Caco-2 (cell line): ENCODE measurements at regions not wholly inside any gene's neighbourhood (a gene's known extent, or its start where the extent isn't known, plus 50 kb on each side); places are given as distances from the start of the nearest gene placed in this dataset.
"Not testable (repeated sequence)": the region's sequence is repeated elsewhere in the genome, so short reads cannot be mapped to it uniquely, and the experiment has no call there.

ENCODE experiments used
- BruUV-seq: library from RNA; stranded (reverse); fragments of 400-500 nt; replicated peaks from 2 replicates; lab custom pipeline; 2021; lab: Mats Ljungman, UMichigan
- CTCF ChIA-PET: fragments of 300-600 bp; sonication (Branson Sonifier 250); formaldehyde crosslinking; loops from one replicate; lab custom pipeline; 2022; ENCODE audit warnings: antibody characterized with exemption; lab: Charles Lee
- POLR2A ChIA-PET: fragments of 300-600 bp; sonication (Branson Sonifier 250); formaldehyde crosslinking; loops from one replicate; lab custom pipeline; 2022; ENCODE audit warnings: antibody characterized with exemption; lab: Charles Lee
- DNase-seq, 2 experiments: peaks; one replicate each; pipeline versions ENCODE4 v3.0.0 to v3.0.0-alpha.2; 2020 to 2022
- H3K27me3 ChIP-seq: replicated peaks from 2 replicates; pipeline ENCODE4 v1.6.0; 2011; ENCODE audit warnings: low read length; ENCODE audit not compliant: control insufficient read depth, insufficient read depth
- H3K36me3 ChIP-seq: 2 replicates; pipeline ENCODE4 v1.5.1; 2011; ENCODE audit warnings: low read length; ENCODE audit not compliant: control insufficient read depth, insufficient read depth
- H3K4me1 ChIP-seq: fragments of 250-450 bp; sonication (Bioruptor Pico); 2 replicates; pipeline ENCODE4 v1.5.1; 2020; ENCODE audit warnings: mild to moderate bottlenecking
- H3K4me3 ChIP-seq: 2 replicates; pipeline ENCODE4 v1.5.1; 2011; ENCODE audit warnings: low read depth, mild to moderate bottlenecking, control low read depth, low read length
- H3K9me3 ChIP-seq: fragments of 250-450 bp; sonication (Bioruptor Pico); 2 replicates; pipeline ENCODE4 v1.5.1; 2020; ENCODE audit warnings: mild to moderate bottlenecking, moderate library complexity
- H3K27ac Mint-ChIP-seq: one replicate; pipeline ENCODE4 v1.8.0; 2022; ENCODE audit warnings: mixed read lengths; ENCODE audit not compliant: unreplicated experiment
- H3K27me3 Mint-ChIP-seq: one replicate; pipeline ENCODE4 v1.8.0; 2022; ENCODE audit warnings: mixed read lengths; ENCODE audit not compliant: insufficient read depth, unreplicated experiment
- H3K36me3 Mint-ChIP-seq: one replicate; pipeline ENCODE4 v1.8.0; 2022; ENCODE audit warnings: mild to moderate bottlenecking, mixed read lengths; ENCODE audit not compliant: insufficient read depth, unreplicated experiment
- H3K4me1 Mint-ChIP-seq: one replicate; pipeline ENCODE4 v1.8.0; 2022; ENCODE audit warnings: low read depth, mixed read lengths; ENCODE audit not compliant: unreplicated experiment
- H3K4me3 Mint-ChIP-seq: one replicate; pipeline ENCODE4 v1.8.0; 2022; ENCODE audit warnings: mild to moderate bottlenecking, moderate library complexity, mixed read lengths; ENCODE audit not compliant: unreplicated experiment
- H3K9me3 Mint-ChIP-seq: one replicate; pipeline ENCODE4 v1.8.0; 2022; ENCODE audit warnings: mixed read lengths; ENCODE audit not compliant: unreplicated experiment
- intact Hi-C: fragments of 100-400 bp; cut with micrococcal nuclease; formaldehyde crosslinking; loops from one replicate; pipeline ENCODE4 v1.10.0; 2022; ENCODE audit not compliant: unreplicated experiment

DNA sequence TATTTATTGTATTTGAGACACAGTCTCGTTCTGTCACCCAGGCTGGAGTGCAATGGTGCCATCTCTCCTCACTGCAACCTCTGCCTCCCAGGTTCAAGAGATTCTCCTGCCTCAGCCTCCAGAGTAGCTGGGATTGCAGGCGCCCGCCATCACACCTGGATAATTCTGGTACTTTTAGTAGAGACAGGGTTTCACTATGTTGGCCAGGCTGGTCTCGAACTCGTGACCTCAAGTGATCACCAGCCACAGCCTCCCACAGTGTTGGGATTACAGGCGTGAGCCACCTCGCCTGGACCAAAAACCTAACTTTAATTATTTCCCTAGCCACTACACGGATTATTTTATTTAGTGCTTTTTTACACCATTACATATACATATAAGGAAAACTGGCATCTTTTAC lies 1674.0 kb downstream of the SPATA31A7 start:
- H3K4me1 Mint-ChIP-seq, intact Hi-C loops, H3K4me3 Mint-ChIP-seq, POLR2A ChIA-PET, H3K4me3 ChIP-seq, H3K27ac Mint-ChIP-seq, H3K36me3 ChIP-seq, H3K36me3 Mint-ChIP-seq, H3K9me3 ChIP-seq, H3K4me1 ChIP-seq, H3K9me3 Mint-ChIP-seq, H3K27me3 Mint-ChIP-seq, CTCF ChIA-PET, DNase-seq, BruUV-seq, H3K27me3 ChIP-seq: not testable (repeated sequence)

DNA sequence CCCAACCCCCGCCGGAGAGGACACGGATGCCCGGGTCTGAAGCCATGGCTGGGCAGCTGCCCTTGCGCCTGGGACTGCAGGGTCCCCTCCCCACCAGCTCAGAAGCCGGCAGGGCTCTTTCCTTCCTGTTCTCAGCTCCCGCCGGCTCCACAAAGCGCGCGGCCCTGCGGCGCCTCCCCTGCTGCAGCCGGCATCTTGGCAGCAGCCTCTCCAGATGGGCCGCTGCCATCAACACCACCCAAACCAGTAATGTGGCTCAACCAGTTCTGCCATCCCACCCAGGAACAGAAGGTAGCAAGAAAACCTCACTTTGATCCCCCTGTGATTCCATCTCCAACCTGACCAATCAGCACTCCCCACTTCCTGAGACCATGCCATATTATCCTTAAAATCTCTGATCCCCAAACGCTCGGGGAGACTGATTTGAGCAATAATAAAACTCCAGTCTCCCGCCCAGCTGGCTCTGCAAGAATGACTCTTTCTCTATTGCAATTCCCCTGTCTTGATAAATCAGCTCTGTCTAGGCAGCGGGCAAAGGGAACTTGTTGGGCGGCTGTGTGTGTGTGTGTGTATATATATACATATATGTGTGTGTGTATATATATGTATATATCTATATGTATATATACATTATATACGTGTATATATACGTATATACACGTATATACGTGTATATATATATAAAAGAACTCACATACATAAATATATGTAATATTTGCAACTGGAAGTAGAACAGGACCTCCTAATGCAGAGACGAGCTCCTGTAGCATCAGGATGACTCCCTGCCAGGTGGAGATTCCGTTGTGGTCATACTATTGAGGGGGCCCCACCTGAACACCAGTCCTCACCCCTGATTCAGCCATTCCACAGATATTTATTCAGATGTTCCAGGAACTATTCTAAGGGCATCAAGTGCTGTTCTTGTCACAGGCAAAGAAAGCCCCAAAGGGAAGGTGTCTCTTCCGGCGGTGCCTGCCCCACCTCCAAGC lies 1674.9 kb downstream of the SPATA31A7 start:
- H3K27ac Mint-ChIP-seq, H3K36me3 Mint-ChIP-seq, H3K9me3 Mint-ChIP-seq, H3K4me1 Mint-ChIP-seq, CTCF ChIA-PET, H3K36me3 ChIP-seq, H3K27me3 Mint-ChIP-seq, H3K4me1 ChIP-seq, intact Hi-C loops, H3K9me3 ChIP-seq, BruUV-seq, POLR2A ChIA-PET, H3K4me3 ChIP-seq, H3K27me3 ChIP-seq: not testable (repeated sequence)
- peak in 1 of 2 experiments; percentile 16 for DNase-seq
- H3K4me3 Mint-ChIP-seq, result peak overlapping the region; percentile 63

DNA sequence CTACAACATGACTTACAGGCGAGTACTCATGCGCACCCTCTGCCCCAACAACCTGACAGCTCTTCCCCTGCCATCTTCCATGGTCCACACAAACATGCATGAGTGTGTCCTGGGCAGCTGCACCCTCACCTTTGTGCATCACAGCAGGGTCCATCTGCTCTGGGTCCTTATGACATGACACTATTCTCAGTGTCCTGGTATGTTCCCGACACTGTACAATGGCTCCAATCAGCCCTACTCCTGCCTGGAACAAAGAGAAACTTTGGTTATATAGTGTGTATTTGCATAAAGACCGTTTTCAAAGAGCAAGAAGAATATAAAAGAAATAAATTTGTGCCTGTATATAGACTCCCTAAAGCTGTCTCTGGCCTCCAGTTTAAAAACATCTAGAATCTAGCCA lies 1679.2 kb downstream of the SPATA31A7 start:
- H3K9me3 ChIP-seq, H3K4me3 Mint-ChIP-seq, CTCF ChIA-PET, intact Hi-C loops, H3K9me3 Mint-ChIP-seq, POLR2A ChIA-PET, H3K27me3 ChIP-seq, BruUV-seq, H3K36me3 Mint-ChIP-seq, H3K4me1 ChIP-seq, H3K36me3 ChIP-seq, H3K4me3 ChIP-seq, H3K27me3 Mint-ChIP-seq, DNase-seq, H3K4me1 Mint-ChIP-seq, H3K27ac Mint-ChIP-seq: not testable (repeated sequence)

- H3K27ac Mint-ChIP-seq, CTCF ChIA-PET, H3K9me3 Mint-ChIP-seq, H3K4me3 Mint-ChIP-seq, BruUV-seq, H3K4me3 ChIP-seq, POLR2A ChIA-PET, H3K27me3 ChIP-seq, H3K36me3 Mint-ChIP-seq, H3K36me3 ChIP-seq, H3K4me1 Mint-ChIP-seq, H3K27me3 Mint-ChIP-seq, DNase-seq, H3K9me3 ChIP-seq, intact Hi-C loops, H3K4me1 ChIP-seq: not testable (repeated sequence)
Observed at GRCh38 chr9:62871765-62872164, 1681.9 kb downstream of the SPATA31A7 start.

- not testable (repeated sequence) for H3K27me3 Mint-ChIP-seq, H3K9me3 Mint-ChIP-seq
Observed at GRCh38 chr9:62874213-62874612, 1684.4 kb downstream of the SPATA31A7 start.

GRCh38 chr9:62874745-62875599 lies 1685.1 kb downstream of the SPATA31A7 start:
- H3K4me3 Mint-ChIP-seq, H3K4me3 ChIP-seq, H3K9me3 Mint-ChIP-seq, intact Hi-C loops, H3K36me3 ChIP-seq, H3K9me3 ChIP-seq, H3K27me3 ChIP-seq, H3K4me1 ChIP-seq, H3K27me3 Mint-ChIP-seq, CTCF ChIA-PET, POLR2A ChIA-PET, H3K27ac Mint-ChIP-seq, H3K36me3 Mint-ChIP-seq, BruUV-seq, DNase-seq, H3K4me1 Mint-ChIP-seq: not testable (repeated sequence)

More at GRCh38 chr9:62874213-62874612, 1684.4 kb downstream of the SPATA31A7 start:
- H3K27me3 ChIP-seq, H3K4me1 Mint-ChIP-seq, H3K4me3 Mint-ChIP-seq, H3K36me3 ChIP-seq, DNase-seq, intact Hi-C loops, CTCF ChIA-PET, H3K36me3 Mint-ChIP-seq, H3K4me3 ChIP-seq, POLR2A ChIA-PET, H3K4me1 ChIP-seq, H3K27ac Mint-ChIP-seq, H3K9me3 ChIP-seq, BruUV-seq: not testable (repeated sequence)
